OCI-LY1 (cell line): ENCODE measurements at regions not wholly inside any gene's neighbourhood (a gene's known extent, or its start where the extent isn't known, plus 50 kb on each side); places are given as distances from the start of the nearest gene placed in this dataset.

ENCODE experiments used
- H2AFZ ChIP-seq: fragments of 200-600 bp; sonication (generic), shearing (Covaris generic); 2 replicates; pipeline ENCODE4 v1.6.0; 2014; ENCODE audit warnings: antibody characterized with exemption, mild to moderate bottlenecking, low read length
- H3F3A ChIP-seq: fragments of 200-600 bp; sonication (generic), shearing (Covaris generic); 2 replicates; pipeline ENCODE4 v1.6.0; 2014; ENCODE audit warnings: mild to moderate bottlenecking, antibody characterized with exemption, low read length, moderate library complexity; ENCODE audit not compliant: insufficient read depth
- H3K27ac ChIP-seq: fragments of 200-600 bp; sonication (generic); 2 replicates; pipeline ENCODE4 v1.5.1; 2014; ENCODE audit warnings: low read length, mixed run types, mild to moderate bottlenecking, low read depth; ENCODE audit not compliant: poor library complexity, severe bottlenecking
- H3K27me3 ChIP-seq: fragments of 200-600 bp; sonication (generic); 2 replicates; pipeline ENCODE4 v1.6.0; 2014; ENCODE audit warnings: antibody characterized with exemption, mild to moderate bottlenecking, low read length, moderate library complexity; ENCODE audit not compliant: insufficient read depth
- H3K36me3 ChIP-seq: fragments of 200-600 bp; sonication (generic); 2 replicates; pipeline ENCODE4 v1.6.1; 2014; ENCODE audit warnings: mild to moderate bottlenecking, antibody characterized with exemption, low read length, moderate library complexity, mixed read lengths; ENCODE audit not compliant: insufficient read depth
- H3K4me1 ChIP-seq: fragments of 200-600 bp; sonication (generic); 2 replicates; pipeline ENCODE4 v1.5.1; 2014; ENCODE audit warnings: mild to moderate bottlenecking, low read length, moderate library complexity; ENCODE audit not compliant: insufficient read depth, severe bottlenecking
- H3K4me2 ChIP-seq: fragments of 200-600 bp; sonication (generic), shearing (Covaris generic); 2 replicates; pipeline ENCODE4 v1.6.1; 2014; ENCODE audit warnings: low read length
- H3K4me3 ChIP-seq: fragments of 200-600 bp; sonication (generic); 2 replicates; pipeline ENCODE4 v1.5.1; 2014; ENCODE audit warnings: low read length, low read depth, mild to moderate bottlenecking, mixed read lengths; ENCODE audit not compliant: poor library complexity, severe bottlenecking
- H3K79me2 ChIP-seq: fragments of 200-600 bp; shearing (Covaris generic); 2 replicates; pipeline ENCODE4 v1.6.1; 2016; ENCODE audit warnings: mixed run types, low read length, mixed read lengths; ENCODE audit not compliant: insufficient read depth
- H3K9ac ChIP-seq: fragments of 200-600 bp; sonication (generic), shearing (Covaris generic); 2 replicates; pipeline ENCODE4 v1.6.1; 2014; ENCODE audit warnings: mild to moderate bottlenecking, low read length, mixed read lengths
- H3K9me2 ChIP-seq: fragments of 200-600 bp; sonication (generic), shearing (Covaris generic); 2 replicates; pipeline ENCODE4 v1.6.1; 2014; ENCODE audit warnings: low read depth, mild to moderate bottlenecking, low read length, mixed read lengths
- H3K9me3 ChIP-seq: fragments of 200-600 bp; shearing (Covaris generic); 2 replicates; pipeline ENCODE4 v1.6.1; 2014; ENCODE audit warnings: low read length, mixed read lengths
- H4K20me1 ChIP-seq: fragments of 200-600 bp; sonication (generic), shearing (Covaris generic); 2 replicates; pipeline ENCODE4 v1.6.0; 2016; ENCODE audit warnings: mild to moderate bottlenecking, low read length; ENCODE audit not compliant: insufficient read depth
- EZH2 ChIP-seq: fragments of 200-600 bp; sonication (generic), shearing (Covaris generic); IDR thresholded peaks from 2 replicates; pipeline ENCODE4 v1.8.0; 2017; ENCODE audit warnings: borderline replicate concordance, mixed run types, mild to moderate bottlenecking, antibody characterized with exemption, low read length, moderate library complexity, mixed read lengths
- TF ChIP-seq, protein P1 (sequence below): fragments of 200-600 bp; sonication (generic), shearing (Covaris generic); IDR thresholded peaks from 2 replicates; pipeline ENCODE4 v1.5.1; 2017; ENCODE audit warnings: mild to moderate bottlenecking, antibody characterized with exemption, low read length, moderate library complexity, mixed read lengths

DNA sequence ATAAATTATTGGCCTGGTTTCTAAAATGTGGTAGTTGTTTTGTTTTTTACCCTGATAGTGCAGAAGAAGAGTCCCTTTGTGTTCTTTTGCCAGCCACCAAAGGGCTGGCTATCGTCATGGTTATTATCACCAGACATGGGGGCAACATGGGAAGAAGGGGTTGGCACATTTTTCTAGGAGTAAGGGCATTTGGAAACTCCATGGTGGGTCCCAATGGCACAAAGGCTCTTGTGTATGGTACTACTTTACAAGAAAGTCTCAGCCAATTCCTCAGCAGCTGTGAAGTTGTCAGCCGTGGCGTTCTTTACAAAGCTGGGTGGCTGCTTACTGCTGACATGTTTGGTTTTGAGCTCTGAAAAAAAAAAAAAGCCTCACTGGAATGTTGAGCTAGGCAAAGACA, 330.4 kb upstream of the ESRRG start:
- no peak overlapping the region for H3K4me3 ChIP-seq
- H3K9ac ChIP-seq: no peak overlapping the region
- no peaks in the 10 kb centered on the region for H4K20me1 ChIP-seq
- no peaks in the 10 kb centered on the region for H3K9me2 ChIP-seq
- no peak overlapping the region for H3K4me2 ChIP-seq
- H3F3A ChIP-seq: no peaks in the 10 kb centered on the region
- no peak overlapping the region for H2AFZ ChIP-seq
- no peaks in the 10 kb centered on the region for H3K36me3 ChIP-seq
- H3K9me3 ChIP-seq: no peaks in the 10 kb centered on the region
- H3K27ac ChIP-seq: no peak overlapping the region
- H3K79me2 ChIP-seq: no peaks in the 10 kb centered on the region
- TF ChIP-seq EZH2: no peak
- TF ChIP-seq, protein P1, sequence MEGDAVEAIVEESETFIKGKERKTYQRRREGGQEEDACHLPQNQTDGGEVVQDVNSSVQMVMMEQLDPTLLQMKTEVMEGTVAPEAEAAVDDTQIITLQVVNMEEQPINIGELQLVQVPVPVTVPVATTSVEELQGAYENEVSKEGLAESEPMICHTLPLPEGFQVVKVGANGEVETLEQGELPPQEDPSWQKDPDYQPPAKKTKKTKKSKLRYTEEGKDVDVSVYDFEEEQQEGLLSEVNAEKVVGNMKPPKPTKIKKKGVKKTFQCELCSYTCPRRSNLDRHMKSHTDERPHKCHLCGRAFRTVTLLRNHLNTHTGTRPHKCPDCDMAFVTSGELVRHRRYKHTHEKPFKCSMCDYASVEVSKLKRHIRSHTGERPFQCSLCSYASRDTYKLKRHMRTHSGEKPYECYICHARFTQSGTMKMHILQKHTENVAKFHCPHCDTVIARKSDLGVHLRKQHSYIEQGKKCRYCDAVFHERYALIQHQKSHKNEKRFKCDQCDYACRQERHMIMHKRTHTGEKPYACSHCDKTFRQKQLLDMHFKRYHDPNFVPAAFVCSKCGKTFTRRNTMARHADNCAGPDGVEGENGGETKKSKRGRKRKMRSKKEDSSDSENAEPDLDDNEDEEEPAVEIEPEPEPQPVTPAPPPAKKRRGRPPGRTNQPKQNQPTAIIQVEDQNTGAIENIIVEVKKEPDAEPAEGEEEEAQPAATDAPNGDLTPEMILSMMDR: no peak
- no peaks in the 10 kb centered on the region for H3K4me1 ChIP-seq
- H3K27me3 ChIP-seq: no peaks in the 10 kb centered on the region

DNA sequence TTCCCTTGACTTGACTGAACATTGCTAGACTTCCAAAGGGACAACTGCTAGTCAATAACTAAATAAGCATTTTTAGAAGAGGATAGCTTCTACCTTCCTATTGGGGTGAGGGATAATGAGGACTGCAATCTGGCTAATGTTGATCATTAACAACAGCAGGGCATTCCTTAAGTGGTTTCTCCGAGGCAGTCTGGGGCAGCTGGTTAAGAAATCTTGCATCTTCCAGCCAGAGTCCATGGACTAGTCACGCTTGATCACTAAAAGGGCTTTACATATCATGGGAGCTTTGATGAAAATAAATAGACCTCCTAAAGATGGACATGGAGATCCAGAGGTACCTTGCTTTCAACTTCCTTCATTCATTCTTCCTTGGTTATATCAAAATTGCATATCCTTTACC, 329.4 kb upstream of the ESRRG start:
- Histone ChIP-seq H3K27me3 (no peaks in the 10 kb centered on the region), H3K4me2 (no peak overlapping the region), H3K9me3 (no peaks in the 10 kb centered on the region), H3K9me2 (no peaks in the 10 kb centered on the region), H3K4me1 (no peaks in the 10 kb centered on the region), H3K27ac (no peak overlapping the region), H3F3A (no peaks in the 10 kb centered on the region), H4K20me1 (no peaks in the 10 kb centered on the region), H3K36me3 (no peaks in the 10 kb centered on the region), H3K9ac (no peak overlapping the region), H2AFZ (no peak overlapping the region), H3K4me3 (no peak overlapping the region), H3K79me2 (no peaks in the 10 kb centered on the region)
- no peak for TF ChIP-seq EZH2
- TF ChIP-seq, protein P1: no peak

DNA sequence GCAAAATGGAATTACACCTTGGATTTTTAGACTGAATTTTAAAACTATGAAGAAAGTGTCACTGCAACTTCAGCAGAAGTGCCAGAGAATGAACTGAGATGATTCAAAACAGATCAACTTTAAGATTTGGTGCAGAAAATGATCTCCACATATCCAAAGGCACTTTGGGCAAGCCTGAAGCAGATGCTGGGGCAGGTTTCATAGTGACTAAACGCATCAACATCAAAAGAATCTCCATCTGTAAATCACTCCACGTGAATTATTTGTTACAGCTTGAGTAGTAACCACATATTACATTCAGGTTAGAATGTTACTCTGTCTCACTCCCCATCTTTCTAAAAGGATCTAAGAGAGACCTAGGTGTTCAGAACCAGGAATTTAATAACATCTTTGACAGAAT, 329.0 kb upstream of the ESRRG start:
- Histone ChIP-seq H3K27ac (no peak overlapping the region), H3K9ac (no peak overlapping the region), H2AFZ (no peak overlapping the region), H3K9me2 (no peaks in the 10 kb centered on the region), H3K4me2 (no peak overlapping the region), H3F3A (no peaks in the 10 kb centered on the region), H3K27me3 (no peaks in the 10 kb centered on the region), H3K4me1 (no peaks in the 10 kb centered on the region), H3K36me3 (no peaks in the 10 kb centered on the region), H4K20me1 (no peaks in the 10 kb centered on the region), H3K4me3 (no peak overlapping the region), H3K79me2 (no peaks in the 10 kb centered on the region), H3K9me3 (no peaks in the 10 kb centered on the region)
- TF ChIP-seq, protein P1: no peak
- no peak for TF ChIP-seq EZH2
